ENCODE measurements at regions not wholly inside any gene's neighbourhood (a gene's known extent, or its start where the extent isn't known, plus 50 kb on each side); places are given as distances from the start of the nearest gene placed in this dataset.

- TF ChIP-seq CTCF (IDR thresholded peaks at IDR 0.05; ENCODE audit: extremely low read depth, insufficient read depth, missing control alignments), result no peak
- DNase-seq (ENCODE audit: low spot score), result no peak
- in situ Hi-C loops (cut with MboI; ENCODE audit: low pct_unique_long_range_greater_than_20kb, low sequenced_read_pairs, unreplicated experiment), result no loop called here
Measured at GRCh38 chr11:38009932-38010331, 1411.9 kb upstream of the RAG2 start.

GRCh38 chr11:38006466-38006865, 1408.4 kb upstream of the RAG2 start:
- DNase-seq (ENCODE audit: low spot score), result no peak
- no peak for TF ChIP-seq CTCF (IDR thresholded peaks at IDR 0.05; ENCODE audit: extremely low read depth, insufficient read depth, missing control alignments)
- in situ Hi-C loops (cut with MboI; ENCODE audit: low pct_unique_long_range_greater_than_20kb, low sequenced_read_pairs, unreplicated experiment), result no loop called here

- no peak for TF ChIP-seq CTCF (IDR thresholded peaks at IDR 0.05; ENCODE audit: extremely low read depth, insufficient read depth, missing control alignments)
- in situ Hi-C loops (cut with MboI; ENCODE audit: low pct_unique_long_range_greater_than_20kb, low sequenced_read_pairs, unreplicated experiment), result no loop called here
- DNase-seq (ENCODE audit: low spot score), result no peak
Measured at GRCh38 chr11:38005597-38005996, 1407.6 kb upstream of the RAG2 start.

GRCh38 chr11:37999171-37999570, 1401.1 kb upstream of the RAG2 start:
- DNase-seq (ENCODE audit: low spot score), result no peak
- in situ Hi-C loops (cut with MboI; ENCODE audit: low pct_unique_long_range_greater_than_20kb, low sequenced_read_pairs, unreplicated experiment), result no loop called here
- TF ChIP-seq CTCF (IDR thresholded peaks at IDR 0.05; ENCODE audit: extremely low read depth, insufficient read depth, missing control alignments), result no peak

- in situ Hi-C loops (cut with MboI; ENCODE audit: low pct_unique_long_range_greater_than_20kb, low sequenced_read_pairs, unreplicated experiment), result no loop called here
- TF ChIP-seq CTCF (IDR thresholded peaks at IDR 0.05; ENCODE audit: extremely low read depth, insufficient read depth, missing control alignments), result no peak
Measured at GRCh38 chr11:37995886-37996285, 1397.8 kb upstream of the RAG2 start.

GRCh38 chr11:37988031-37988430, 1390.0 kb upstream of the RAG2 start:
- in situ Hi-C loops (cut with MboI; ENCODE audit: low pct_unique_long_range_greater_than_20kb, low sequenced_read_pairs, unreplicated experiment), result no loop called here
- TF ChIP-seq CTCF (IDR thresholded peaks at IDR 0.05; ENCODE audit: extremely low read depth, insufficient read depth, missing control alignments), result no peak
- DNase-seq (ENCODE audit: low spot score), result no peak

More at GRCh38 chr11:37995886-37996285, 1397.8 kb upstream of the RAG2 start:
- no peak for DNase-seq (ENCODE audit: low spot score)

- TF ChIP-seq CTCF (IDR thresholded peaks at IDR 0.05; ENCODE audit: extremely low read depth, insufficient read depth, missing control alignments), result no peak
- no peak for DNase-seq (ENCODE audit: low spot score)
- in situ Hi-C loops (cut with MboI; ENCODE audit: low pct_unique_long_range_greater_than_20kb, low sequenced_read_pairs, unreplicated experiment), result no loop called here
Measured at GRCh38 chr11:37984991-37985390, 1387.0 kb upstream of the RAG2 start.
